HUES6 (cell line): ENCODE measurements at regions not wholly inside any gene's neighbourhood (a gene's known extent, or its start where the extent isn't known, plus 50 kb on each side); places are given as distances from the start of the nearest gene placed in this dataset.

Experiments used
- H3K27ac ChIP-seq: 2 replicates; pipeline ENCODE4 v1.7.0; 2013; ENCODE audit warnings: low read depth, mild to moderate bottlenecking, low read length, inconsistent platforms
- H3K27me3 ChIP-seq: 2 replicates; pipeline ENCODE4 v1.6.1; 2013; ENCODE audit warnings: low read length; ENCODE audit not compliant: control insufficient read depth, insufficient read depth
- H3K36me3 ChIP-seq: 2 replicates; pipeline ENCODE4 v1.6.1; 2013; ENCODE audit warnings: low read length; ENCODE audit not compliant: control insufficient read depth, insufficient read depth
- H3K4me1 ChIP-seq: 2 replicates; pipeline ENCODE4 v1.6.1; 2013; ENCODE audit warnings: low read length; ENCODE audit not compliant: control insufficient read depth, insufficient read depth
- H3K4me3 ChIP-seq: 2 replicates; pipeline ENCODE4 v1.5.1; 2013; ENCODE audit warnings: low read depth, low read length
- H3K9ac ChIP-seq: one replicate; pipeline ENCODE4 v1.6.1; 2013; ENCODE audit warnings: mild to moderate bottlenecking, low read length
- H3K9me3 ChIP-seq: 2 replicates; pipeline ENCODE4 v1.6.1; 2013; ENCODE audit warnings: low read depth, low read length; ENCODE audit not compliant: control insufficient read depth, insufficient read depth

GRCh38 chr14:71675126-71675899 is 256.9 kb upstream of the RGS6 start:
- Histone ChIP-seq H3K4me1 (peaks cover 7% of the 10 kb centered on the region), H3K9ac (no peak overlapping the region), H3K9me3 (no peaks in the 10 kb centered on the region), H3K27me3 (no peaks in the 10 kb centered on the region), H3K27ac (no peak overlapping the region; the same call in 1 of the 2 replicates), H3K36me3 (peaks cover 21% of the 10 kb centered on the region), H3K4me3 (no peak overlapping the region)

GRCh38 chr14:71675900-71676287 is 256.3 kb upstream of the RGS6 start:
- no peaks in the 10 kb centered on the region for H3K27me3 ChIP-seq

GRCh38 chr14:71680736-71681387 is 251.4 kb upstream of the RGS6 start:
- no peaks in the 10 kb centered on the region for H3K27me3 ChIP-seq
- H3K9ac ChIP-seq = no peak overlapping the region
- H3K4me3 ChIP-seq = no peak overlapping the region
- peaks cover 12% of the 10 kb centered on the region for H3K4me1 ChIP-seq
- H3K27ac ChIP-seq = no peak overlapping the region
- peaks cover 18% of the 10 kb centered on the region for H3K36me3 ChIP-seq
- H3K9me3 ChIP-seq = no peaks in the 10 kb centered on the region

More at GRCh38 chr14:71675900-71676287, 256.3 kb upstream of the RGS6 start:
- peaks cover 10% of the 10 kb centered on the region for H3K4me1 ChIP-seq
- H3K9ac ChIP-seq = no peak overlapping the region
- no peak overlapping the region for H3K4me3 ChIP-seq
- no peaks in the 10 kb centered on the region for H3K9me3 ChIP-seq
- H3K36me3 ChIP-seq = peaks cover 20% of the 10 kb centered on the region
- no peak overlapping the region; the same call in 1 of the 2 replicates for H3K27ac ChIP-seq

GRCh38 chr14:71682337-71682736 is 249.9 kb upstream of the RGS6 start:
- peaks cover 12% of the 10 kb centered on the region for H3K4me1 ChIP-seq
- no peaks in the 10 kb centered on the region for H3K27me3 ChIP-seq
- H3K4me3 ChIP-seq = no peak overlapping the region
- no peak overlapping the region for H3K27ac ChIP-seq
- peaks cover 26% of the 10 kb centered on the region for H3K36me3 ChIP-seq
- H3K9me3 ChIP-seq = no peaks in the 10 kb centered on the region
- no peak overlapping the region for H3K9ac ChIP-seq

GRCh38 chr14:71684323-71684722 is 247.9 kb upstream of the RGS6 start:
- H3K4me1 ChIP-seq = peaks cover 12% of the 10 kb centered on the region
- H3K4me3 ChIP-seq = no peak overlapping the region
- H3K27me3 ChIP-seq = no peaks in the 10 kb centered on the region
- no peak overlapping the region for H3K27ac ChIP-seq
- peaks cover 30% of the 10 kb centered on the region for H3K36me3 ChIP-seq
- no peak overlapping the region for H3K9ac ChIP-seq
- H3K9me3 ChIP-seq = no peaks in the 10 kb centered on the region

- Histone ChIP-seq H3K4me1 (peaks cover 2% of the 10 kb centered on the region; the same call in 1 of the 2 replicates), H3K36me3 (peaks cover 32% of the 10 kb centered on the region), H3K27me3 (no peaks in the 10 kb centered on the region), H3K27ac (no peak overlapping the region), H3K9me3 (no peaks in the 10 kb centered on the region), H3K4me3 (no peak overlapping the region), H3K9ac (no peak overlapping the region)
These were observed 245.6 kb upstream of the RGS6 start for GRCh38 chr14:71686677-71687076.

- Histone ChIP-seq H3K9me3 (no peaks in the 10 kb centered on the region), H3K27me3 (no peaks in the 10 kb centered on the region), H3K36me3 (peaks cover 33% of the 10 kb centered on the region), H3K4me3 (no peak overlapping the region), H3K4me1 (no peaks in the 10 kb centered on the region), H3K9ac (no peak overlapping the region), H3K27ac (no peak overlapping the region)
These were observed 244.9 kb upstream of the RGS6 start for GRCh38 chr14:71687166-71687831.

- Histone ChIP-seq H3K4me3 (no peak overlapping the region), H3K27ac (no peak overlapping the region), H3K9me3 (no peaks in the 10 kb centered on the region), H3K36me3 (peaks cover 39% of the 10 kb centered on the region), H3K9ac (no peak overlapping the region), H3K27me3 (no peaks in the 10 kb centered on the region), H3K4me1 (no peaks in the 10 kb centered on the region)
These were observed 243.7 kb upstream of the RGS6 start for GRCh38 chr14:71688576-71688975.

GRCh38 chr14:71690478-71690877 is 241.8 kb upstream of the RGS6 start:
- Histone ChIP-seq H3K9me3 (no peaks in the 10 kb centered on the region), H3K4me3 (no peak overlapping the region), H3K27me3 (no peaks in the 10 kb centered on the region), H3K4me1 (no peaks in the 10 kb centered on the region), H3K36me3 (peaks cover 25% of the 10 kb centered on the region), H3K9ac (no peak overlapping the region), H3K27ac (no peak overlapping the region)

GRCh38 chr14:71692496-71692895 is 239.7 kb upstream of the RGS6 start:
- Histone ChIP-seq H3K9ac (no peak overlapping the region), H3K27me3 (no peaks in the 10 kb centered on the region), H3K4me3 (no peak overlapping the region), H3K36me3 (peaks cover 13% of the 10 kb centered on the region; the same call in 1 of the 2 replicates), H3K27ac (no peak overlapping the region), H3K4me1 (no peaks in the 10 kb centered on the region), H3K9me3 (no peaks in the 10 kb centered on the region)

GRCh38 chr14:71693381-71693780 is 238.8 kb upstream of the RGS6 start:
- Histone ChIP-seq H3K36me3 (peaks cover 13% of the 10 kb centered on the region; the same call in 1 of the 2 replicates), H3K27ac (no peak overlapping the region), H3K4me1 (no peaks in the 10 kb centered on the region), H3K27me3 (no peaks in the 10 kb centered on the region), H3K9ac (no peak overlapping the region), H3K9me3 (no peaks in the 10 kb centered on the region), H3K4me3 (no peak overlapping the region)
